ENCODE measurements at regions not wholly inside any gene's neighbourhood (a gene's known extent, or its start where the extent isn't known, plus 50 kb on each side); places are given as distances from the start of the nearest gene placed in this dataset.

- Histone ChIP-seq H3K27ac (no peak overlapping the region), H3K4me3 (no peak overlapping the region)
- no peak for TF ChIP-seq CTCF (IDR thresholded peaks at IDR 0.05)
- no peak for DNase-seq (ENCODE audit: low spot score)
These were observed 120.9 kb upstream of the IFNGR1 start for GRCh38 chr6:137339929-137340559.

GRCh38 chr6:137334884-137335283, 115.7 kb upstream of the IFNGR1 start:
- no peak for TF ChIP-seq CTCF (IDR thresholded peaks at IDR 0.05)
- H3K27ac ChIP-seq, result no peak overlapping the region

GRCh38 chr6:137334094-137334493, 114.9 kb upstream of the IFNGR1 start:
- no peak for DNase-seq (ENCODE audit: low spot score)
- no peak overlapping the region for H3K27ac ChIP-seq
- no peak for TF ChIP-seq CTCF (IDR thresholded peaks at IDR 0.05)

More at GRCh38 chr6:137334884-137335283, 115.7 kb upstream of the IFNGR1 start:
- no peak for DNase-seq (ENCODE audit: low spot score)
- H3K4me3 ChIP-seq, result no peak overlapping the region

GRCh38 chr6:137332637-137333280, 113.6 kb upstream of the IFNGR1 start:
- no peak for TF ChIP-seq CTCF (IDR thresholded peaks at IDR 0.05)
- DNase-seq (ENCODE audit: low spot score), result no peak
- no peak overlapping the region for H3K4me3 ChIP-seq
- H3K27ac ChIP-seq, result no peak overlapping the region

More at GRCh38 chr6:137334094-137334493, 114.9 kb upstream of the IFNGR1 start:
- no peak overlapping the region for H3K4me3 ChIP-seq

GRCh38 chr6:137323860-137324259, 104.7 kb upstream of the IFNGR1 start:
- no peak for DNase-seq (ENCODE audit: low spot score)
- no peak for TF ChIP-seq CTCF (IDR thresholded peaks at IDR 0.05)
- H3K27ac ChIP-seq, result no peak overlapping the region

GRCh38 chr6:137320271-137320670, 101.1 kb upstream of the IFNGR1 start:
- no peak for TF ChIP-seq CTCF (IDR thresholded peaks at IDR 0.05)
- no peak for DNase-seq (ENCODE audit: low spot score)
- H3K4me3 ChIP-seq, result no peak overlapping the region
- H3K27ac ChIP-seq, result no peak overlapping the region

More at GRCh38 chr6:137323860-137324259, 104.7 kb upstream of the IFNGR1 start:
- H3K4me3 ChIP-seq, result no peak overlapping the region

GRCh38 chr6:137316626-137317025, 97.4 kb upstream of the IFNGR1 start:
- DNase-seq (ENCODE audit: low spot score), result no peak
- TF ChIP-seq CTCF (IDR thresholded peaks at IDR 0.05), result no peak
- no peak overlapping the region for H3K4me3 ChIP-seq
- H3K27ac ChIP-seq, result no peak overlapping the region

Measured in coronary artery (tissue), 2 donors.